Loucy (cell line): ENCODE measurements at regions not wholly inside any gene's neighbourhood (a gene's known extent, or its start where the extent isn't known, plus 50 kb on each side); places are given as distances from the start of the nearest gene placed in this dataset.

Experiments used
- H2AFZ ChIP-seq: fragments of 200-600 bp; sonication (generic); 2 replicates; pipeline ENCODE4 v1.6.0; 2016; ENCODE audit warnings: antibody characterized with exemption, mild to moderate bottlenecking, low read length, moderate library complexity
- H3F3A ChIP-seq: fragments of 200-600 bp; 2 replicates; pipeline ENCODE4 v1.6.0; 2016; ENCODE audit warnings: antibody characterized with exemption, low read depth, mild to moderate bottlenecking
- H3K27me3 ChIP-seq: fragments of 200-600 bp; sonication (generic); 2 replicates; pipeline ENCODE4 v1.6.1; 2014; ENCODE audit warnings: low read length, mild to moderate bottlenecking; ENCODE audit not compliant: insufficient read depth, poor library complexity, severe bottlenecking
- H3K36me3 ChIP-seq: fragments of 200-600 bp; sonication (generic); 2 replicates; pipeline ENCODE4 v1.6.1; 2016; ENCODE audit warnings: low read length; ENCODE audit not compliant: insufficient read depth
- H3K4me1 ChIP-seq: fragments of 200-600 bp; sonication (generic); 2 replicates; pipeline ENCODE4 v1.5.1; 2014; ENCODE audit warnings: low read length, mild to moderate bottlenecking; ENCODE audit not compliant: insufficient read depth, poor library complexity, severe bottlenecking
- H3K4me2 ChIP-seq: fragments of 200-600 bp; sonication (generic); 2 replicates; pipeline ENCODE4 v1.6.0; 2014; ENCODE audit warnings: antibody characterized with exemption, low read length, low read depth, mild to moderate bottlenecking; ENCODE audit not compliant: poor library complexity, severe bottlenecking
- H3K4me3 ChIP-seq: fragments of 200-600 bp; sonication (generic); 2 replicates; pipeline ENCODE4 v1.5.1; 2014; ENCODE audit warnings: low read length, mild to moderate bottlenecking, mixed read lengths; ENCODE audit not compliant: poor library complexity, severe bottlenecking
- H3K79me2 ChIP-seq: fragments of 200-600 bp; sonication (generic); 2 replicates; pipeline ENCODE4 v1.6.1; 2014; ENCODE audit warnings: low read length; ENCODE audit not compliant: insufficient read depth
- H3K9ac ChIP-seq: fragments of 200-600 bp; sonication (generic); 2 replicates; pipeline ENCODE4 v1.6.0; 2014; ENCODE audit warnings: mild to moderate bottlenecking, low read depth, low read length, moderate library complexity; ENCODE audit not compliant: poor library complexity, severe bottlenecking
- H3K9me2 ChIP-seq: fragments of 200-600 bp; sonication (generic); replicated peaks from 2 replicates; pipeline ENCODE4 v1.6.1; 2016; ENCODE audit warnings: low read depth, low read length, mixed read lengths
- H3K9me3 ChIP-seq: fragments of 200-600 bp; sonication (generic); 2 replicates; pipeline ENCODE4 v1.6.1; 2014; ENCODE audit warnings: mild to moderate bottlenecking, antibody characterized with exemption, low read length, low read depth; ENCODE audit not compliant: insufficient read depth
- H4K20me1 ChIP-seq: fragments of 200-600 bp; sonication (generic); 2 replicates; pipeline ENCODE4 v1.6.0; 2014; ENCODE audit warnings: antibody characterized with exemption, low read length, mild to moderate bottlenecking; ENCODE audit not compliant: insufficient read depth, poor library complexity, severe bottlenecking
- CTCF ChIP-seq: fragments of 200-600 bp; sonication (generic); conservative IDR thresholded peaks from 2 replicates; pipeline ENCODE4 v1.5.1; 2014; ENCODE audit warnings: mild to moderate bottlenecking, antibody characterized with exemption, low read length
- EZH2phosphoT487 ChIP-seq: fragments of 200-600 bp; IDR thresholded peaks from 2 replicates; pipeline ENCODE4 v1.6.1; 2018; ENCODE audit warnings: antibody characterized with exemption, mild to moderate bottlenecking, moderate library complexity, borderline replicate concordance

GRCh38 chr10:9504227-9504626, 1449.7 kb downstream of the GATA3 start:
- Histone ChIP-seq H3K36me3 (no peaks in the 10 kb centered on the region), H3K4me3 (no peak overlapping the region), H3K27me3 (no peaks in the 10 kb centered on the region), H3K4me1 (no peaks in the 10 kb centered on the region), H3K4me2 (no peak overlapping the region), H3K9me2 (no peaks in the 10 kb centered on the region), H3K79me2 (no peaks in the 10 kb centered on the region), H4K20me1 (no peaks in the 10 kb centered on the region), H2AFZ (no peak overlapping the region), H3F3A (no peaks in the 10 kb centered on the region), H3K9me3 (no peaks in the 10 kb centered on the region), H3K9ac (no peak overlapping the region)
- TF ChIP-seq EZH2phosphoT487 (no peak), CTCF (no peak)

GRCh38 chr10:9505546-9505945, 1451.1 kb downstream of the GATA3 start:
- Histone ChIP-seq H3K9ac (no peak overlapping the region), H3F3A (no peaks in the 10 kb centered on the region), H2AFZ (no peak overlapping the region), H3K79me2 (no peaks in the 10 kb centered on the region), H3K4me3 (no peak overlapping the region), H3K4me2 (no peak overlapping the region), H3K27me3 (no peaks in the 10 kb centered on the region), H4K20me1 (no peaks in the 10 kb centered on the region), H3K36me3 (no peaks in the 10 kb centered on the region), H3K9me3 (no peaks in the 10 kb centered on the region), H3K9me2 (no peaks in the 10 kb centered on the region), H3K4me1 (no peaks in the 10 kb centered on the region)
- no peak for TF ChIP-seq EZH2phosphoT487

- Histone ChIP-seq H3K27me3 (no peaks in the 10 kb centered on the region), H3K36me3 (no peaks in the 10 kb centered on the region), H3K4me1 (no peaks in the 10 kb centered on the region), H3K4me3 (no peak overlapping the region), H3K9me3 (no peaks in the 10 kb centered on the region), H2AFZ (no peak overlapping the region), H3K79me2 (no peaks in the 10 kb centered on the region), H3F3A (no peaks in the 10 kb centered on the region), H3K9me2 (no peaks in the 10 kb centered on the region), H4K20me1 (no peaks in the 10 kb centered on the region), H3K4me2 (no peak overlapping the region), H3K9ac (no peak overlapping the region)
- TF ChIP-seq EZH2phosphoT487: no peak
- TF ChIP-seq CTCF: no peak
These were observed 1454.1 kb downstream of the GATA3 start for GRCh38 chr10:9508606-9509005.

- Histone ChIP-seq H3F3A (no peaks in the 10 kb centered on the region), H3K4me2 (no peak overlapping the region), H3K9ac (no peak overlapping the region), H3K9me3 (no peaks in the 10 kb centered on the region), H3K9me2 (no peaks in the 10 kb centered on the region), H3K4me3 (no peak overlapping the region), H2AFZ (no peak overlapping the region), H3K4me1 (no peaks in the 10 kb centered on the region), H3K36me3 (no peaks in the 10 kb centered on the region), H4K20me1 (no peaks in the 10 kb centered on the region), H3K79me2 (no peaks in the 10 kb centered on the region), H3K27me3 (no peaks in the 10 kb centered on the region)
- no peak for TF ChIP-seq EZH2phosphoT487
- no peak for TF ChIP-seq CTCF
These were observed 1456.1 kb downstream of the GATA3 start for GRCh38 chr10:9510626-9511025.
